Neural cell (in vitro differentiated cells): ENCODE measurements at regions not wholly inside any gene's neighbourhood (a gene's known extent, or its start where the extent isn't known, plus 50 kb on each side); places are given as distances from the start of the nearest gene placed in this dataset.
"Not testable (repeated sequence)": the region's sequence is repeated elsewhere in the genome, so short reads cannot be mapped to it uniquely, and the experiment has no call there.

Experiments
- H2AFZ ChIP-seq: fragments of 200-600, 300-800 bp; sonication (generic), shearing (Covaris generic); 2 replicates; pipeline ENCODE4 v1.6.0; 2014; ENCODE audit warnings: low read depth, mild to moderate bottlenecking, antibody characterized with exemption, low read length, moderate library complexity
- H3F3A ChIP-seq: fragments of 200-600 bp; shearing (Covaris generic); 2 replicates; pipeline ENCODE4 v1.6.1; 2016; ENCODE audit warnings: mild to moderate bottlenecking, moderate library complexity, mixed read lengths, antibody characterized with exemption, low read length; ENCODE audit not compliant: insufficient read depth, poor library complexity, severe bottlenecking
- H3K27ac ChIP-seq: fragments of 200-600, 300-800 bp; sonication (generic), shearing (Covaris generic); 2 replicates; pipeline ENCODE4 v1.5.1; 2014; ENCODE audit warnings: mild to moderate bottlenecking, low read length, moderate library complexity
- H3K27me3 ChIP-seq: fragments of 300-800, 200-600 bp; sonication (generic), shearing (Covaris generic); 2 replicates; pipeline ENCODE4 v1.6.0; 2014; ENCODE audit warnings: mild to moderate bottlenecking, low read depth, low read length, moderate library complexity; ENCODE audit not compliant: insufficient read depth
- H3K36me3 ChIP-seq: fragments of 300-800, 200-600 bp; sonication (generic), shearing (Covaris generic); 2 replicates; pipeline ENCODE4 v1.5.1; 2014; ENCODE audit warnings: mild to moderate bottlenecking, antibody characterized with exemption, low read length, moderate library complexity; ENCODE audit not compliant: insufficient read depth
- H3K4me2 ChIP-seq: fragments of 300-800, 200-600 bp; sonication (generic), shearing (Covaris generic); 2 replicates; pipeline ENCODE4 v1.6.0; 2014; ENCODE audit warnings: mild to moderate bottlenecking, low read length
- H3K4me3 ChIP-seq: fragments of 300-800, 200-600 bp; sonication (generic), shearing (Covaris generic); 2 replicates; pipeline ENCODE4 v1.5.1; 2014; ENCODE audit warnings: mild to moderate bottlenecking, low read length, moderate library complexity
- H3K79me2 ChIP-seq: fragments of 200-600 bp; shearing (Covaris generic); replicated peaks from 2 replicates; pipeline ENCODE4 v1.6.0; 2014; ENCODE audit warnings: mild to moderate bottlenecking, low read length, moderate library complexity; ENCODE audit not compliant: insufficient read depth
- H3K9ac ChIP-seq: fragments of 300-800, 200-600 bp; sonication (generic), shearing (Covaris generic); 2 replicates; pipeline ENCODE4 v1.6.1; 2016; ENCODE audit warnings: mild to moderate bottlenecking, low read length, mixed read lengths
- H3K9me2 ChIP-seq: fragments of 200-600 bp; shearing (Covaris generic); 2 replicates; pipeline ENCODE4 v1.6.1; 2016; ENCODE audit warnings: mild to moderate bottlenecking, low read length, mixed read lengths; ENCODE audit not compliant: insufficient read depth
- H3K9me3 ChIP-seq: fragments of 200-600, 300-800 bp; sonication (generic), shearing (Covaris generic); 2 replicates; pipeline ENCODE4 v1.6.1; 2016; ENCODE audit warnings: mild to moderate bottlenecking, mixed run types, low read length, moderate library complexity, mixed read lengths
- H4K20me1 ChIP-seq: fragments of 200-600 bp; shearing (Covaris generic); 2 replicates; pipeline ENCODE4 v1.6.1; 2016; ENCODE audit warnings: mild to moderate bottlenecking, mixed run types; ENCODE audit not compliant: insufficient read depth
- CTCF ChIP-seq: fragments of 450-650 bp; IDR thresholded peaks from 2 replicates; pipeline ENCODE4 v1.5.1; 2014; ENCODE audit warnings: antibody characterized with exemption, mild to moderate bottlenecking, moderate library complexity; ENCODE audit not compliant: poor library complexity, severe bottlenecking
- EP300 ChIP-seq: fragments of 450-650 bp; conservative IDR thresholded peaks from 2 replicates; pipeline ENCODE4 v1.6.1; 2014; ENCODE audit warnings: antibody characterized with exemption, mild to moderate bottlenecking, moderate library complexity; ENCODE audit not compliant: poor library complexity, severe bottlenecking
- EZH2 ChIP-seq: fragments of 200-600, 300-800 bp; shearing (Covaris generic), sonication (generic); IDR thresholded peaks from 2 replicates; pipeline ENCODE4 v1.6.1; 2014; ENCODE audit warnings: antibody characterized with exemption, low read length, borderline replicate concordance, mild to moderate bottlenecking; ENCODE audit not compliant: insufficient read depth, poor library complexity, severe bottlenecking
- MXI1 ChIP-seq: fragments of 450-650 bp; conservative IDR thresholded peaks from 2 replicates; pipeline ENCODE4 v1.6.1; 2014; ENCODE audit warnings: antibody characterized with exemption, mild to moderate bottlenecking; ENCODE audit not compliant: poor library complexity, severe bottlenecking
- POLR2AphosphoS5 ChIP-seq: IDR thresholded peaks from 2 replicates; pipeline ENCODE4 v1.6.1; 2012
- RAD21 ChIP-seq: fragments of 450-650 bp; conservative IDR thresholded peaks from 2 replicates; pipeline ENCODE4 v1.6.1; 2014; ENCODE audit warnings: antibody characterized with exemption, mild to moderate bottlenecking, moderate library complexity
- SMC3 ChIP-seq: fragments of 450-650 bp; conservative IDR thresholded peaks from 2 replicates; pipeline ENCODE4 v1.6.1; 2014; ENCODE audit warnings: antibody characterized with exemption, mild to moderate bottlenecking, moderate library complexity; ENCODE audit not compliant: poor library complexity
- TAF1 ChIP-seq: IDR thresholded peaks from 2 replicates; pipeline ENCODE4 v1.6.1; 2012; ENCODE audit warnings: low read depth
- TF ChIP-seq, protein P1 (sequence below): IDR thresholded peaks from 2 replicates; pipeline ENCODE4 v1.6.1; 2012; ENCODE audit warnings: borderline replicate concordance

- Histone ChIP-seq H3K27me3 (no peaks in the 10 kb centered on the region), H3K79me2 (no peaks in the 10 kb centered on the region), H3K9me2 (no peaks in the 10 kb centered on the region), H3K9me3 (no peaks in the 10 kb centered on the region), H3K27ac (no peak overlapping the region), H3K4me3 (no peak overlapping the region), H3K9ac (no peak overlapping the region), H2AFZ (no peak overlapping the region), H4K20me1 (no peaks in the 10 kb centered on the region), H3K4me2 (no peak overlapping the region), H3K36me3 (no peaks in the 10 kb centered on the region), H3F3A (no peaks in the 10 kb centered on the region)
- TF ChIP-seq TAF1 (no peak), EZH2 (no peak), RAD21 (no peak), SMC3 (no peak), MXI1 (no peak), EP300 (no peak), POLR2AphosphoS5 (no peak), CTCF (no peak)
- TF ChIP-seq, protein P1, sequence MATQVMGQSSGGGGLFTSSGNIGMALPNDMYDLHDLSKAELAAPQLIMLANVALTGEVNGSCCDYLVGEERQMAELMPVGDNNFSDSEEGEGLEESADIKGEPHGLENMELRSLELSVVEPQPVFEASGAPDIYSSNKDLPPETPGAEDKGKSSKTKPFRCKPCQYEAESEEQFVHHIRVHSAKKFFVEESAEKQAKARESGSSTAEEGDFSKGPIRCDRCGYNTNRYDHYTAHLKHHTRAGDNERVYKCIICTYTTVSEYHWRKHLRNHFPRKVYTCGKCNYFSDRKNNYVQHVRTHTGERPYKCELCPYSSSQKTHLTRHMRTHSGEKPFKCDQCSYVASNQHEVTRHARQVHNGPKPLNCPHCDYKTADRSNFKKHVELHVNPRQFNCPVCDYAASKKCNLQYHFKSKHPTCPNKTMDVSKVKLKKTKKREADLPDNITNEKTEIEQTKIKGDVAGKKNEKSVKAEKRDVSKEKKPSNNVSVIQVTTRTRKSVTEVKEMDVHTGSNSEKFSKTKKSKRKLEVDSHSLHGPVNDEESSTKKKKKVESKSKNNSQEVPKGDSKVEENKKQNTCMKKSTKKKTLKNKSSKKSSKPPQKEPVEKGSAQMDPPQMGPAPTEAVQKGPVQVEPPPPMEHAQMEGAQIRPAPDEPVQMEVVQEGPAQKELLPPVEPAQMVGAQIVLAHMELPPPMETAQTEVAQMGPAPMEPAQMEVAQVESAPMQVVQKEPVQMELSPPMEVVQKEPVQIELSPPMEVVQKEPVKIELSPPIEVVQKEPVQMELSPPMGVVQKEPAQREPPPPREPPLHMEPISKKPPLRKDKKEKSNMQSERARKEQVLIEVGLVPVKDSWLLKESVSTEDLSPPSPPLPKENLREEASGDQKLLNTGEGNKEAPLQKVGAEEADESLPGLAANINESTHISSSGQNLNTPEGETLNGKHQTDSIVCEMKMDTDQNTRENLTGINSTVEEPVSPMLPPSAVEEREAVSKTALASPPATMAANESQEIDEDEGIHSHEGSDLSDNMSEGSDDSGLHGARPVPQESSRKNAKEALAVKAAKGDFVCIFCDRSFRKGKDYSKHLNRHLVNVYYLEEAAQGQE = no peak
These were observed 107.9 kb upstream of the TEKT4 start for GRCh38 chr2:94763318-94763717.

DNA sequence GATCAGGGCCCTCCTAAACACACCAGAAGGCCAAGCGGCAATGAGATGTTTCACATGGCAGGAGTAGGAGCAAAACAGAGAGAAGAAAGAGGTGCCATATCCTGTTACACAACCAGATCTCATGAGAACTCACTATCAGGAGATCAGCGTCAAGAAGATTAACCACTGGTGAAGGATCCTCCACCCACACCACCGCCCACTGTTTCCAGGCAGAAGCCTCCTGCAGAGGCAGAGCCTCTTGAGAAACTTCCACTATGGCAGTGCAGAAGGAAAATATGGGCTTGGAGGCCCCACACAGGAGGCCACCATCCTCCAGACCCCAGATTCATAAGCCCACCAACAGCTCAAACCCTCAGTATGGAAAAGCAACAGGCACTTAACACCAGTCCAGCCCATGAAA lies 106.9 kb upstream of the TEKT4 start:
- H3K36me3 ChIP-seq, H3K27me3 ChIP-seq, H3K9me2 ChIP-seq, H3K4me3 ChIP-seq, H3K4me2 ChIP-seq, H3K27ac ChIP-seq, H3K79me2 ChIP-seq, H3K9ac ChIP-seq, H3F3A ChIP-seq, H2AFZ ChIP-seq, H4K20me1 ChIP-seq, H3K9me3 ChIP-seq: not testable (repeated sequence)

- no peak overlapping the region for H3K4me2 ChIP-seq
- no peaks in the 10 kb centered on the region for H3K27me3 ChIP-seq
- no peak overlapping the region for H3K4me3 ChIP-seq
- no peak overlapping the region for H3K9ac ChIP-seq
- H4K20me1 ChIP-seq = no peaks in the 10 kb centered on the region
- TF ChIP-seq MXI1 (no peak), EP300 (no peak), EZH2 (no peak), TAF1 (no peak), CTCF (no peak), POLR2AphosphoS5 (no peak), SMC3 (no peak), RAD21 (no peak)
- TF ChIP-seq, protein P1 = no peak
- H3K27ac ChIP-seq = no peak overlapping the region
- H3K9me3 ChIP-seq = no peaks in the 10 kb centered on the region
- H3K79me2 ChIP-seq = no peaks in the 10 kb centered on the region
- H3F3A ChIP-seq = no peaks in the 10 kb centered on the region
- H2AFZ ChIP-seq = no peak overlapping the region
- H3K9me2 ChIP-seq = no peaks in the 10 kb centered on the region
- H3K36me3 ChIP-seq = no peaks in the 10 kb centered on the region
These were observed 103.9 kb upstream of the TEKT4 start for GRCh38 chr2:94767336-94767735.
